ENCODE measurements at regions not wholly inside any gene's neighbourhood (a gene's known extent, or its start where the extent isn't known, plus 50 kb on each side); places are given as distances from the start of the nearest gene placed in this dataset.

- H4K8ac ChIP-seq (ENCODE audit: low read length), result no peak overlapping the region
- no peaks in the 10 kb centered on the region for H3K4me1 ChIP-seq (ENCODE audit: control insufficient read depth, insufficient read depth, low read depth, low read length)
- H3K4ac ChIP-seq (ENCODE audit: low read depth in 1 of 2, low read length in 2 of 2), result no peak overlapping the region
- no peak overlapping the region for H2BK5ac ChIP-seq (ENCODE audit: low read depth, low read length, poor library complexity, severe bottlenecking)
- H3K23ac ChIP-seq (ENCODE audit: low read length in 2 of 2), result no peak overlapping the region
- no peaks in the 10 kb centered on the region for H3K27me3 ChIP-seq (ENCODE audit: control insufficient read depth in 1 of 2, insufficient read depth in 1 of 2, low read length in 2 of 2)
- no peaks in the 10 kb centered on the region for H3K9me3 ChIP-seq (ENCODE audit: control insufficient read depth, low read length)
- H2BK15ac ChIP-seq (ENCODE audit: low read depth, poor library complexity, severe bottlenecking), result no peak overlapping the region
- no peak overlapping the region for H3K14ac ChIP-seq (ENCODE audit: low read length in 2 of 2)
- no peak overlapping the region for H3K27ac ChIP-seq (ENCODE audit: low read length, poor library complexity, severe bottlenecking)
- H2AK5ac ChIP-seq (ENCODE audit: low read length, severe bottlenecking), result no peak overlapping the region
- no peak overlapping the region for H4K91ac ChIP-seq (ENCODE audit: low read length)
- H3K79me1 ChIP-seq (replicated peaks; ENCODE audit: low read length, poor library complexity, severe bottlenecking), result no peaks in the 10 kb centered on the region
- no peak overlapping the region for H3K4me2 ChIP-seq (ENCODE audit: low read length, poor library complexity, severe bottlenecking)
- H2BK120ac ChIP-seq (ENCODE audit: low read depth, low read length), result no peak overlapping the region
- H3K9ac ChIP-seq (ENCODE audit: low read length), result no peak overlapping the region
- H3K36me3 ChIP-seq (ENCODE audit: control insufficient read depth in 1 of 2, insufficient read depth in 2 of 2, low read depth in 1 of 2, low read length in 2 of 2), result no peaks in the 10 kb centered on the region
- no peak overlapping the region for H2AFZ ChIP-seq (ENCODE audit: low read depth, low read length)
- DNase-seq, result no peak
- no peak overlapping the region for H3K18ac ChIP-seq (ENCODE audit: low read depth in 1 of 2, low read length in 2 of 2)
- H3K4me3 ChIP-seq (ENCODE audit: insufficient read depth in 1 of 2, low read depth in 1 of 2, low read length in 2 of 2), result no peak overlapping the region
- no peak overlapping the region for H2BK12ac ChIP-seq (ENCODE audit: low read length in 2 of 2)
- 90% methylated on average over 3 of the region's 8 CpGs for WGBS
Measured at GRCh38 chr13:73625562-73626339, 508.5 kb downstream of the KLF12 start.

DNA sequence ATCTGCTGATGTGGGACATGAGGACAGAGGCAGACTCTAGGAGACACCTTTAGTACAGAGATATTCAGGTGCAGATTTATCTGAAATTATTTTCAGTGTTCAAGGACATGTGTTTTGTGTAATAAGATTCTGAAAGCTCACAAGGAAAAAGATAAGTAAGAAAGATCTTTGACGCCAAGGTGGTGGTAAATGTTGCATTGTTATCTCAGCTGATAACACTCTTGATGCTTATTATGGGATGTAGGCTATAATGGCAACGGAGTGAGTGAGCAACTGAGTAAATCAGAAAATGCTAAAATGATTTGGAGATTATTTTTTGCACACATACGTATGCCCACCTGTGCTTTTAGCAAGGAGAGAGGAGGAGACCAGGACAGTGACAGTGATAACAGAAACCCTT is 510.9 kb downstream of the KLF12 start:
- 83% methylated on average over 3 of the region's 3 CpGs for WGBS
- no peak overlapping the region for H2AFZ ChIP-seq (ENCODE audit: low read depth, low read length)
- DNase-seq, result no peak
- no peak overlapping the region for H4K91ac ChIP-seq (ENCODE audit: low read length)
- no peaks in the 10 kb centered on the region for H3K27me3 ChIP-seq (ENCODE audit: control insufficient read depth in 1 of 2, insufficient read depth in 1 of 2, low read length in 2 of 2)
- H3K9me3 ChIP-seq (ENCODE audit: control insufficient read depth, low read length), result no peaks in the 10 kb centered on the region
- H2AK5ac ChIP-seq (ENCODE audit: low read length, severe bottlenecking), result no peak overlapping the region
- H3K4me1 ChIP-seq (ENCODE audit: control insufficient read depth, insufficient read depth, low read depth, low read length), result no peaks in the 10 kb centered on the region
- no peak overlapping the region for H3K4me3 ChIP-seq (ENCODE audit: insufficient read depth in 1 of 2, low read depth in 1 of 2, low read length in 2 of 2)
- H3K27ac ChIP-seq (ENCODE audit: low read length, poor library complexity, severe bottlenecking), result no peak overlapping the region
- H2BK120ac ChIP-seq (ENCODE audit: low read depth, low read length), result no peak overlapping the region
- H2BK12ac ChIP-seq (ENCODE audit: low read length in 2 of 2), result no peak overlapping the region
- no peak overlapping the region for H3K14ac ChIP-seq (ENCODE audit: low read length in 2 of 2)
- no peak overlapping the region for H3K4ac ChIP-seq (ENCODE audit: low read depth in 1 of 2, low read length in 2 of 2)
- H3K18ac ChIP-seq (ENCODE audit: low read depth in 1 of 2, low read length in 2 of 2), result no peak overlapping the region
- no peaks in the 10 kb centered on the region for H3K79me1 ChIP-seq (replicated peaks; ENCODE audit: low read length, poor library complexity, severe bottlenecking)
- no peak overlapping the region for H2BK5ac ChIP-seq (ENCODE audit: low read depth, low read length, poor library complexity, severe bottlenecking)
- H3K36me3 ChIP-seq (ENCODE audit: control insufficient read depth in 1 of 2, insufficient read depth in 2 of 2, low read depth in 1 of 2, low read length in 2 of 2), result no peaks in the 10 kb centered on the region
- no peak overlapping the region for H2BK15ac ChIP-seq (ENCODE audit: low read depth, poor library complexity, severe bottlenecking)
- H3K23ac ChIP-seq (ENCODE audit: low read length in 2 of 2), result no peak overlapping the region
- H4K8ac ChIP-seq (ENCODE audit: low read length), result no peak overlapping the region
- no peak overlapping the region for H3K9ac ChIP-seq (ENCODE audit: low read length)
- no peak overlapping the region for H3K4me2 ChIP-seq (ENCODE audit: low read length, poor library complexity, severe bottlenecking)

DNA sequence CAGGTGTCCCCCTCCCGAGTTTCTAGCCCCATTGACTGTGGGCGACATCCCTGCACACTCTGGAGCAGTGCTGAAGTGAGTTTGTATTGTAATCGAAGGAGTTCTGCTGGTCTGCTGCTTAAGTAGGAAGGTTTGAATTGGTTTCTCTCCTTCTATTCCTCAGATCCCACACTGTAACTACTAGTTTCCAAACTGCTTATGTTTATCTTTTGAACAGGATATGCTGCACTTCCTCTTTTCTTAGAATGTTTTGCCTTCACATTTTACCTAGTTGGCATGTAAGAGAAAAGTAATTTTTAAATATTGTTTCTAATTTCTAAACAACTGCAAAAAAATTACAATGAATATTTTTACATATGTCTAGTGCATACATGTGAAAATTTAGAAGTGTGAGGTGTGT is 511.8 kb downstream of the KLF12 start:
- Histone ChIP-seq H3K9ac (ENCODE audit: low read length) (no peak overlapping the region), H2BK12ac (ENCODE audit: low read length in 2 of 2) (no peak overlapping the region), H3K27me3 (ENCODE audit: control insufficient read depth in 1 of 2, insufficient read depth in 1 of 2, low read length in 2 of 2) (no peaks in the 10 kb centered on the region), H2AK5ac (ENCODE audit: low read length, severe bottlenecking) (no peak overlapping the region), H4K91ac (ENCODE audit: low read length) (no peak overlapping the region), H3K79me1 (replicated peaks; ENCODE audit: low read length, poor library complexity, severe bottlenecking) (no peaks in the 10 kb centered on the region), H2AFZ (ENCODE audit: low read depth, low read length) (no peak overlapping the region), H3K4me3 (ENCODE audit: insufficient read depth in 1 of 2, low read depth in 1 of 2, low read length in 2 of 2) (no peak overlapping the region), H3K4ac (ENCODE audit: low read depth in 1 of 2, low read length in 2 of 2) (no peak overlapping the region), H2BK5ac (ENCODE audit: low read depth, low read length, poor library complexity, severe bottlenecking) (no peak overlapping the region), H3K23ac (ENCODE audit: low read length in 2 of 2) (no peak overlapping the region), H2BK120ac (ENCODE audit: low read depth, low read length) (no peak overlapping the region), H3K14ac (ENCODE audit: low read length in 2 of 2) (no peak overlapping the region), H3K27ac (ENCODE audit: low read length, poor library complexity, severe bottlenecking) (no peak overlapping the region), H4K8ac (ENCODE audit: low read length) (no peak overlapping the region), H3K18ac (ENCODE audit: low read depth in 1 of 2, low read length in 2 of 2) (no peak overlapping the region), H3K36me3 (ENCODE audit: control insufficient read depth in 1 of 2, insufficient read depth in 2 of 2, low read depth in 1 of 2, low read length in 2 of 2) (no peaks in the 10 kb centered on the region), H2BK15ac (ENCODE audit: low read depth, poor library complexity, severe bottlenecking) (no peak overlapping the region), H3K4me1 (ENCODE audit: control insufficient read depth, insufficient read depth, low read depth, low read length) (no peaks in the 10 kb centered on the region), H3K9me3 (ENCODE audit: control insufficient read depth, low read length) (no peaks in the 10 kb centered on the region), H3K4me2 (ENCODE audit: low read length, poor library complexity, severe bottlenecking) (no peak overlapping the region)
- DNase-seq, result no peak
- WGBS, result 33% methylated on average over 1 of the region's 3 CpGs

GRCh38 chr13:73618275-73618865 is 515.8 kb downstream of the KLF12 start:
- Histone ChIP-seq H3K4me2 (ENCODE audit: low read length, poor library complexity, severe bottlenecking) (peak overlapping the region; percentile 53), H4K91ac (ENCODE audit: low read length) (no peak overlapping the region), H3K36me3 (ENCODE audit: control insufficient read depth in 1 of 2, insufficient read depth in 2 of 2, low read depth in 1 of 2, low read length in 2 of 2) (no peaks in the 10 kb centered on the region), H3K14ac (ENCODE audit: low read length in 2 of 2) (no peak overlapping the region), H2BK12ac (ENCODE audit: low read length in 2 of 2) (no peak overlapping the region), H3K27ac (ENCODE audit: low read length, poor library complexity, severe bottlenecking) (no peak overlapping the region), H4K8ac (ENCODE audit: low read length) (no peak overlapping the region), H3K4ac (ENCODE audit: low read depth in 1 of 2, low read length in 2 of 2) (no peak overlapping the region), H3K4me1 (ENCODE audit: control insufficient read depth, insufficient read depth, low read depth, low read length) (no peaks in the 10 kb centered on the region), H3K27me3 (ENCODE audit: control insufficient read depth in 1 of 2, insufficient read depth in 1 of 2, low read length in 2 of 2) (no peaks in the 10 kb centered on the region), H2AK5ac (ENCODE audit: low read length, severe bottlenecking) (no peak overlapping the region), H3K9me3 (ENCODE audit: control insufficient read depth, low read length) (no peaks in the 10 kb centered on the region), H3K9ac (ENCODE audit: low read length) (no peak overlapping the region), H3K23ac (ENCODE audit: low read length in 2 of 2) (no peak overlapping the region), H2BK15ac (ENCODE audit: low read depth, poor library complexity, severe bottlenecking) (no peak overlapping the region), H3K79me1 (replicated peaks; ENCODE audit: low read length, poor library complexity, severe bottlenecking) (no peaks in the 10 kb centered on the region), H2BK120ac (ENCODE audit: low read depth, low read length) (no peak overlapping the region), H3K18ac (ENCODE audit: low read depth in 1 of 2, low read length in 2 of 2) (no peak overlapping the region), H2AFZ (ENCODE audit: low read depth, low read length) (no peak overlapping the region), H2BK5ac (ENCODE audit: low read depth, low read length, poor library complexity, severe bottlenecking) (no peak overlapping the region), H3K4me3 (ENCODE audit: insufficient read depth in 1 of 2, low read depth in 1 of 2, low read length in 2 of 2) (no peak overlapping the region)
- DNase-seq, result no peak
- WGBS, result 78% methylated on average over 5 of the region's 9 CpGs

Measured in mesenchymal stem cell (in vitro differentiated cells and primary cell).